HG03159 (cell line): ENCODE measurements at regions not wholly inside any gene's neighbourhood (a gene's known extent, or its start where the extent isn't known, plus 50 kb on each side); places are given as distances from the start of the nearest gene placed in this dataset.
"Not testable (repeated sequence)": the region's sequence is repeated elsewhere in the genome, so short reads cannot be mapped to it uniquely, and the experiment has no call there.

ENCODE experiments used
- ATAC-seq: cut with Tn5 transposase; IDR thresholded peaks from one replicate; pipeline ENCODE4 v1.9.1; 2021; ENCODE audit warnings: mild to moderate bottlenecking, moderate library complexity; ENCODE audit not compliant: unreplicated experiment

DNA sequence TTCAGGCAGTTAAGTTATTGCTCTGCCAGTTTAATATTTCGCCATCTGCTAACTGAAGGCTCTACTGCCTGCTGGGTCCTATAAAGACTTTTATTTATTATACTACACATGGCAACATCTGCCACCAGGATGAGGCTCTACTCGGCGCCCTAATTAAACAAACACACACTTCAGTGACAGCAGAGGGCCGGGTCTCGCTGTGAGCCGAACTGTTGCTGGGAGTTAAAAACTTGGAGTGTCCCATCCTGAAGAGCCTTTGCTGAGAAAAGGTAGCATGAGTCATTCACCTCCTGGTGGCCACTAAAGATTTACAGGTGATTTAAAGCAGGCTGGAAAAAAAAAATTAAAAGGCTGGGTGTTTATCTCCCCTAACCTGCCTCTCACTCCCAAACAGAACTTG is 183.7 kb downstream of the NPIPA8 start:
- ATAC-seq, result not testable (repeated sequence)

DNA sequence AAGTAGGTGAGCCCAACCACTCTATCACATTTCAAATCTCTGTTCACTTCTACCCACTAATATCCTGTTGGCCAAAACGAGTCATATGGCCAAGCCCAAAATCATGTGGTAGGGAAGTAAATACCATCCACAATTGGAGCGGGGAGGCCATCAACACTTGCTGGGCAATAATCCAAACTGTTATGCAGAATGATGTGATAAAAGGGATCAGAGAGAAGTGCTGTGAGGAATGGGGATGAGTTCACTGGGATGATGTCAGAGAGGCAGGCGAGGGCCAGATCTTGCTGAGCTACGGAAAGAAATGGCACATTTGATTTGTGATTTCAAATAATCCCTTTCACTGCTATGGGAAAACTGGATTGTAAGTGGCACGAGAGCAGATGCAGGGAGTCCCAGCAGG is 188.4 kb downstream of the NPIPA8 start:
- not testable (repeated sequence) for ATAC-seq

DNA sequence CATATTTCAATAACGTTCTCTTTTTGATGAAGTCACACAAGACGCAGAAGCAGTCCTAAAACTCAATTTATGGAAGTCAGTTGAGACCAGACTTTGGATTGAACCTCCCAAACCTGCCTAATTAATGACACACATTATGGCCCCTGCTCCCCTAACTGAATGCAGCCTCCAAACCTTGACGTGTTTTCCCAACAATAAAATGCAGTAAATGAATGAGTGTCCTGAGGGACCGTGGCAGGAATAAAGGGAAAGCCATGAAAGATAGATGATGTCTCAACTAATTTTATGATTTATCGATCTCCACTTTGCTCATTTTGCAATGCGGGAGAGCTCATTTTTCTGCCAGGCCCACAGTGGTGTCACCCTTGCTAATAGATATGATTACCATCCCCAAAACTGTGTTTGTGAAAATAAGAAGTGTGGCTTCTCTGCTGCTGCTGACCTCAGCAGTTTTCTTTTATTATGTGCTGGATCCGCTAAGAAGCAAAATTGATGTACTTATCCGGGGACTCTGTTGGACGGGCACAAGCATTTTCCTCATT is 189.9 kb downstream of the NPIPA8 start:
- ATAC-seq, result not testable (repeated sequence)

DNA sequence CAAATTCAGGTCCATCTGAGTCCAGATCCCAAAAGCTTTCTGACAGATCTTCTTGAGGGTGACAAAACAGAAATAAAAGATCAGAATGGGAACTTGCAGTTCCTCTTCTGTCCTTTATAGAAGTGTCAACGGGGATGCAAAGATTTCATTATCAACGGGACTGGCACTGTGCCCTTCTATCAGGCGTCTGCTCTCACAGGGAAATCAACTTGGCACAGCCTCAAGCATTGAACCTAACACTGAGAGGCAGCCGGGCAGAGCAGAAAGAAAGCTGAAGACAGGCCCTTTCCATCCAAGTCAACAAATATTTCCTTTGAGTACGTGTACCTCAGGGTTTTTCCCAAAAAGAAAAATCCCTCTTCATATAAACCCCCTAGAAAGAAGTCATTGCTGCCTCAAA is 194.5 kb downstream of the NPIPA8 start:
- ATAC-seq, result not testable (repeated sequence)

DNA sequence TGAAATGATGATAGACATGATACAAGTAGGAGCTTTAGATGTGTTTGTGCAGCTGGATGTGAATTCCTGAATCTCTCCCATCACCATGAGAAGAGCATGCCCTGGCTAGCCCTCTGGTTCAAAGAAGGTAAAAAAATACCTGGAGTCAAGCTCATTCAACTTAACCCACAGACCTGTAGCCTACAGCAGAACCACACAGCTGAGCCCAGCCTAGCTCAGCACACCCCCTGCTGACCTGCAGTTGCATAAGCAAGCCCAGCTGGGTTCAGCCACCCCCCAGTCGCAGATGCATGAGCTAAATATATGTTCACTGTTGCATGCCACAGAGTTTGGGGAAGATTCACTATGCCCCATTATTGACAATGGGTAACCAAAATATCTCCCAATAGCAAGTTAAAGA is 200.2 kb downstream of the NPIPA8 start:
- not testable (repeated sequence) for ATAC-seq

DNA sequence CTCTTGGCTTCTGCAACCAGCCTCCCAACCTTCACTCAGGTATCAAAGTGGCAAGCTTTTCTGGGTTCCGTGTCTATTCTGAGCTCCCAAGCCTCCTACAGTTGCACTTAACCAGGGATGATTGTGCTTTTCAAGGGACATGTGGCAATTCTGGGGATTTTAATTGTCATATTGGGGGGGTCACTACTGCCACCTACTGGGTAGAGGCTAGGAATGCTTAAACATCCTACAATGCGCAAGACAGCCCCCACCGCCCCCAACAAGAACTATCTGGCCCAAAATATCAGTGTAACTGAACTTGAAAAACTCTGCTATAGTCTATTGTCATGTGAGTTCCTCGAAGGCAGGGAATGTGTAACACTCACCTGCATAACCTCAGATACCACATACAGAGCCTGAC is 201.5 kb downstream of the NPIPA8 start:
- not testable (repeated sequence) for ATAC-seq

DNA sequence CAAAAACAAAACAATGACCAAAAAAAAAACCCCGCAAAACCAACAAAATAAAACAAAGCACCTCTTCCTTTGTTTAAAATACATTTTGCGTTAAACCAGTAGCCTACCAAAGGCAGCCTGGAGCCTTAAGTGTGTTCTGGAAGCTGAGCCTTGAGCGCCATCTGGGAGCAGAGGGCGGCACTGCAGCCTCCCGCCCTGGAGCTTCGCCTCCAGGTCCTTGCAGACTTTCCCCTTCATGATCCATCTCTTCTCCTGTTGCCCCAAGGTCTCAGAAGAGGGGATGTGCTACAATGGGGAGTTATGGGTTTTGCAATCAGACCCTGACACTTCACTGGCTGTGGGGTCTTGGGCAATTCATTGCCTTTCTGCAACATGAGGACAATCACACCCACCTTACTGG is 204.9 kb downstream of the NPIPA8 start:
- not testable (repeated sequence) for ATAC-seq

DNA sequence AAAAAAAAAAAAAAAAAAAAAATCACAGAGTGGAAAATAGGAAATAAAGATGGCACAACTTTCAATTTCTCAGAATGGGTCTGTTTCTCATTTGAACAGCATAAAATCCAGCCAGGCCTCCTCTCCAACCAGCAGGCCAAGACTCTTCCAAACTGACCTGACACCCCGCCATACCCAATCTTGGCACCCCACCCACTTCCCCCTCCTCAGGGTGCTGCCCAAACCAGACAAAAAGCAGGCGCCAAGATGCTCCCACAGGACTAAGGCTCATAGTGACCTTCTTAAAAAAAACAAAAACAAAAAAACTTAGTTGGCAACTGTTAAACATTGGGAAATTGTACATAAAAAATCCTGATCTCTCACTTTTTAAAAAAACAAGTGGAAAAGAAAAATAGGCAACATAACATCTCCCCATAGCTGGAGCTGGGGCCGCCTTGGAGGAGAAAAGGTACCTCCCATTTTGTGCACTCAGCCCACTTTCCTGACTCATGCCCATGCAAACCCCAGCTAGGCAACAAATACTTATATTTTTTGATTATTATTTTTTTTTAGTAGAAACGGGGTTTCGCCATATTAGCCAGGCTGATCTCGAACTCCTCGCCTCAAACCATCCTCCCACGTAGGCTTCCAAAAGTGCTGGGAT is 205.9 kb downstream of the NPIPA8 start:
- not testable (repeated sequence) for ATAC-seq

DNA sequence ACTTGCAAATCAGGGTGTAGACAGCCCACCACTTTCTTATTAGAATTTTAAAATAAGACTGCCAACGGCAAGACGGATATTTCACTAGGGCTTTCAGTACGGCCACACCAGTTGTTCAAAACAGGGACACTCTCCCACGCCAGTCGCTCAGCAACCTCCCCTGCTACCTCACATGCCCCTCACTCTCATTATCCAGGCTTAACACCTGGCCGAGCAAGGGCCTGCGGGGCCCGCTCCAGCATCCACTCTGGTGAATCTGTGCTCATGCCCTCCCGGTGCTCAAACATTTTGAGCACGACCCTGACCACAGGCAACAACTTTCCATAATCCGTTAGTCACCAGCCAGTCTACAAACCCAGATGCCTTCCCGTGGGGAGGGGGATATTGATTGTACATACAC is 209.5 kb downstream of the NPIPA8 start:
- ATAC-seq, result not testable (repeated sequence)

DNA sequence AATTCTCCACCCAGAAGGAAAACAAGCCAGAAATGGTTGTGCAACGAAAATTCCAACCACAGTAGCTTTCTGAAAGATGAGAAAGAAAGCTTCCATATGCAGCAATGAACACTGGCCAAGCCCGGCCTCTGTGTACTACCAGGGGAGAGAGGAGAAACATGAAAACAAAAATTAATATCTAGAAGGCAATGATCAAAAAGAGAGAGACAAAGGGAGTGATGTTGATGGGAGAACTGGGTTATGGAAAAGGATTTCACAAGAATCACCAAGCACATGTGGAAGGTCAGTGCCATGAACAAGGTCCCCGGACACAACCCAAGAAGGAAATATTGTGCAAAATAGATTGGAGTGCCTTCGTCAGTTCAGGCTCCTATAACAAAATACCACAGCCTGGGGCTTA is 217.4 kb downstream of the NPIPA8 start:
- ATAC-seq, result not testable (repeated sequence)

DNA sequence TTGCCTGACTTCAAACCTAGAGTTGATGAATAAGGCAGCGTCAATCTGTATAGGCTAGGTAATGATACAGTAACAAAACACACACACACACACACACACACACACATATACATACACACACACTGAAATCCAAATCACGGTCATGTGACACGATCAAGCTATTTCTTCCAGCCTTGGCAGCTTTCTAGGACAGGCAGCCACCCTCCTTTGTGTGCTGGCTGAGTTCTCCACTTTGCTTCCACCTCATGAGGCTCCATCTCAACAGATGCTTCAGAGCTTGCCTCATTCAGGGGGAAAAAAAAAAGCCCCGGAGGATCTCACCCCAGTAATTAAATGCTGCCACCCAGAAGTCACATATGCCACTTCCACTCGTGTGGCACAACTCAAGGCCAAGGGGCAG is 217.9 kb downstream of the NPIPA8 start:
- ATAC-seq, result not testable (repeated sequence)

DNA sequence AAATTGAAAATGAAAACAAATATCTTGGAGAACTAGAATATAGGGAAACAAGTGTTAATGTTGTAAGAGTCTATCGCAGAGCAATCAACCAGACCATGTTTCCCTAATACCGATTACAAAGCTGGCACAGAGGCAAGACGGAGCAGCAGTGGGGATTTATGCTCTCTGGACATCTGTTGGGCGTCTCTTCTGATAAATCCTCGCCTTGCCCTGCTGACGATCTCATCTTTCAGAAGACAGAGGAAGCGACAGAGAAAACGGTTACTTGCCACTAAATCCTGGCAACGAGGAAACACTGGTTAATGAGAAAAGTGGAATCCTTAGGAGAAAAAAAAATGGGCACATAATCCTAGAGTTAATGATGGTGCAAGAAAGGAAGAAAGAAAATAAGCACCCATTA is 218.5 kb downstream of the NPIPA8 start:
- not testable (repeated sequence) for ATAC-seq

DNA sequence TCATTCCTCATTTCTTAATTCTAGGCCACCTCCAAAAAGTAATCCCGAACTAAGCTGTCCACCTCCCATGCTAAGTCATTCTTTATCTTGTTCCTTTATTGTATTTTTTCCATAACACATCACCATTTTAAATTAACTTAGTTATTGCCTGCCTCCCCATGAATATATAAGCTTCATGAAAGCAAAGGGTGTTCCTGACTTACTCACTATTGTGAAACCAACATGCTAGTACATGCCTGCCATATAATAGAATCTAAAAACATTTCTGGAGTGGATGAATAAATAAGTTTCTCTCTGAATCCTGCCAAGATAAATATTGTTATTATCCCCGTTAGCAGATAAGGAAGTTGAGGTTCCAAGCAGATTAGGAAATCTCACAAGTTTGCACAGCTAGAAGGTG is 232.1 kb downstream of the NPIPA8 start:
- not testable (repeated sequence) for ATAC-seq

DNA sequence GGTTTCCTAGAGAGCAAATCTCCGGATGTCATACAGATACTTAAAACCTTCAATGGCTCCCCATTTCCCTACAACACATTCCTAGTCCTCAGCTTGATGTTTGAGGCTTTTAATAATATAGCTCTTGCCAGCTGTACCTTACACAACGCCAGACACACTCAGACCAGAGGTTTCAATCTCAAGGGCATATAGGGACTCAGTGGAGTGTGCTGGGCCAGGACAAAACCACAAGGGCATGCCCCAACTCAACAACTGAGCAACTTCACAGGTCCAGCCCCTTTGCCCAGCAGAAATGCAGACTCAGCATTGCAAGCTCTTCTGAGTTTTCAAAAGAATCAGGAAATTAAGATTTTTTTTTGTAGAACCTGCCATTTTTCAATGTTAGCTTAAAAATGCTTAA is 235.5 kb downstream of the NPIPA8 start:
- ATAC-seq, result not testable (repeated sequence)

DNA sequence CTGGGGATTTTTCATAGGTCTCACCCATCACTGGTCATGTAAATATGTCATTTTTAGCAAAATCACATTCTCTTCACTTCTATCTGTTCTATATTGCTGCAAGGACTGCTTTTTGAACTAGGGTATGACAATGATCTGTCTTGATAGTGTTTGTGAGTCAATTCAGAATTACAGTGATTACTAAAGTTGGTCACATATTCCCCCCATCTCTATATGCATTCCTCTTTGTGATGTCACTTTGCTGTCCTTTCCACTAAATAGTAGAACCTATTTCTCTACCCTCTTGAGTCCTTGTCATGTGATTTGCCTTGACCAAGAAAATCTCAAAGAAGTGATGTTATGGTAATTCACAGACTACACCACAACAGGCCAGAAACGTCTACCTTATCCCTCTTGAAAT is 243.9 kb downstream of the NPIPA8 start:
- ATAC-seq, result not testable (repeated sequence)

DNA sequence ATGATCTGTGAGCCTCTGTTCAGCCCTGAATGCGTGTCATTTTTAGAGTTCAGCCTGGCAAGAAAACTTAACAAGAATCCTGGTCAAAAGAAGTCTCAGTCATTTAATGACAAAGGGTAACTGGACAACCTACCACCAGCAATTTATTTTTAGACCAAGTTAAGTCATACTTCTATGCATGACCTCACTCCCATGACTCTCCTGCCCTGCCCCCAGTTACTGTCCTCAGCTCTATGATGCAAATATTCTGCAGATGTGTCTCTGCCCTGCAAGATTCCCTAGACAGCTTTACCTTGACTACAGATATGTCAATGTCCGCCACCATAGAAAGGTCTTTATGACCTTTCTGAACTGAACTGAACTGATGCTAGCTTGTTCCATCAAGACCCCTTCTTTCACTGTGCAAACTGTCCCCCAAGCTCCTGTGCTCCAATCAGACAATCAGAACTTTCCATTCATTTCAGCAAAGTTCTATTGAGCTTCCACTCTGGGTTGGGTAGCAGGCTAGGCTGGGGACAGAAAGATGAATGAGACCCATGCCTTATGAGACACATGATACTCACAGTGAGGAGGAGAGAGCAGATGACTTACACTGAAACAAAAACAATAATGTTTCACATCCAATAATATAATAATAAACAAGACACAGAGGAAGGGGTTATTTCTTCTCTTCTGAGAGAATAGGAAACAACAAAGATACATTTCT is 255.7 kb downstream of the NPIPA8 start:
- ATAC-seq, result not testable (repeated sequence)

DNA sequence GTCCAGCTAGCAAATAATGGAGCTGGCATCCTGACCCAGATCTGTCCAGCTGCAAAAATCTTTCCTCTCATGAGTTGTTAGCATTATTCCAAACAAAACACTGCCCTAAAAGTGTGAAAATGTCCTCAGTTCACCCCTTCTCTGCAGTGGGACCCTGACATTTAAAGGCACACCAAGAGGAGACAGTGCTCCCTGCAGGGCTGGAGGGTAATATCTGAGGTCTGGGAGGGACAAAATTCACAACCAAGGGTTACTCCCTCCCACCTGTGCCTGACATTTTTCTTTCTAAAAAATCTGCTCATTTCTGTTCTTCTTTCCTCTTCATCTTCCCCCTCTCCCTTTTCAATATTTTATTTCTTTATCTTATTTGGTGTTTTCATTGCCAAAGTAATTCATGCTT is 258.6 kb downstream of the NPIPA8 start:
- not testable (repeated sequence) for ATAC-seq

DNA sequence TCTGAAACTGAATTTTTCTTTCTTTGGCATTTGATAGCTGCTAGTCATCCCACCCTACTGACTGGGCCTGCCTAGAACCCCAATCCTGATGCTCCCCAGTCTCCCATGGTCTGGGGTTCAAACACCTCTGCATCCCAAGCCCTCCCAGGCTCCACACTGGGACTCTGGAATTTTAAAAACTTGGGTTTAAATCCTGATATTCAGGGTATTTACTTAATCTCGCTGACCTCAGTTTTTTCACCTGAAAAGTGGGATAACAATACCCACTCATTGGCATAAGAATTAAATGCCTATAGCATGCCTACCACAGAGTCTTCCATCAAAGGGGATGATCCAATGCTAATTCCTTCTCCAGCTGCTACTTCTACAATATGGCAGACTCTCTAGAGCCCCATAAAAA is 264.4 kb downstream of the NPIPA8 start:
- ATAC-seq, result no peak

DNA sequence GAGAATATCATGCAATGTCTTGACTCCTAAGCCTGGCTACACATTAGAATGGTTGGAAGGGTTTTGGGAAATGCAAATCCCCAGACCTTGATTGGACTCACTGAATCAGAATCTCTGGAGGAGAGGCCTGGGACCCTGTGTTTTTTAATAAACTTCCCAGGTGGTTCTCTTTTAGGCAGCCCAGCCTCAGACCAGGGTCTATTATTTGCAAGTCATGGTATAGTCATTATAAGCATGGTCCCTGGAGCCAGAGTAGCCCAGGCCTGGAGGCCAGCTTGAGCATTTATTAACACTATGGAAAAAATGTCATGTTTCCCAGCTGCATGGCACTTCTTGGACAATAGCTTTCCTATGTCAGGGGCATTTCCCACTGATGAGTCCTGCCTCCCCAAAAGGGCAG is 266.9 kb downstream of the NPIPA8 start:
- ATAC-seq, result no peak

DNA sequence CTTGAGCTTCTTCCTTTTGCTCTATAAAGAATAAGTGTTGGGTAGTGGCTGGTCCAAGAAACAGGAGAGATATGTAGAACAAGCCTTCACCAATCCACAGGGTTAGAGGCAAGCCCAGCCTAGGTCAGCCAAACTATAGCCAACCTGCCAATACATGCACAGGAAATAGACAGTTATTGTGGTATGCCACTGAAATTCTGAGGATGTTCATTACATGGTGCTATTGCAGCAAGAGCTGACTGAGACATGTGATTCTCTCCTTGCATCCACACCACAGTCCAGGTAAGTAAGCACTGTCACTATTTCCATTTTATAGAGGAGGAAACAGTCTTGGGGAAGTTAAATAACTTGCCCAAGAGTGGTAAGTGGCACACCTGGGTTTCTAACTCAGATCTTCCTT is 268.1 kb downstream of the NPIPA8 start:
- ATAC-seq, result no peak

DNA sequence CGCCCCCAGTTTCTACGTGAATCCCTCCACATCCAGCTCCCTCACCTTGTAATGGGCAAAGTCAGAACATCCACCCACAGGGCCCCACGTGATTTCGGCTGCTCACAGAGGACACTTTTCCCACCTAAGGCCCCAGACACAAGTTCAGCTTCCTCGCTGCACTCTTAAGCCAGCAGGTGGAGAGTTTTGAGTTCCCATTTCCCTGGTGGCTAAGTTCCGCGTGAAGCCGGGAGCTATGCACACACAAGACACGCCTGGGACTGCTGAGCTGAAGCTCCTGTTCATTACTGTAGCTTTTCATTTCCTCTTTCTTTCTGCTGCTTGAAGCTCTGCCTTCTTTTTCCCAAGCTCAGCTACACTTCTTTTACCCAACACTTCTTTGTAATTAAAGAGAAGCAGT is 273.8 kb downstream of the NPIPA8 start:
- ATAC-seq, result no peak

DNA sequence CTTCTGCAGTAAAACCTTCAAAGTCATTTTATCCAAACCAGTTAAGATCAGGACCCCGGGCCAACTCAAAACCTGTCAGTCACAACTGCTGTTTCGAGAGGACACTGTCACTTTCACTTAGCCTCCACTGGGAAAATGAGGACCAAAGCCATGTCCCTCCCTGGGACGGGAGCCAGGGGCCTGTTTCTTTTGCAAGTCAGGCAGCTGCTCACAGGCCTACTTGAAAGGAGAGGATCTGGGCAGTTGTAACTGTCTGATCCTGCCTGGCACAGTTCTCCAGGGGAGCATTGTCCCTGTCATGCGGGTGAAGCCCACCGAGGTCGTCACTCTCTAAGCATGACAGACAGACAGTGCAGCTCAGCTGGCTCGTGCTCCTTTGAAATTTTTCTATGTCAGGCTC is 276.2 kb downstream of the NPIPA8 start:
- no peak for ATAC-seq
